SK-N-SH (cell line): ENCODE measurements at regions not wholly inside any gene's neighbourhood (a gene's known extent, or its start where the extent isn't known, plus 50 kb on each side); places are given as distances from the start of the nearest gene placed in this dataset.

ENCODE experiments used
- CTCF ChIA-PET: fragments of 300-600, 350-600 bp; formaldehyde crosslinking; extraction: SDS; loops from one replicate; lab custom pipeline; 2021; lab: Yijun Ruan, JAX
- POLR2A ChIA-PET: fragments of 350-600 bp; sonication (Branson Sonifier 250); formaldehyde crosslinking; extraction: SDS; loops from one replicate; lab custom pipeline; 2020; ENCODE audit warnings: antibody characterized with exemption, inconsistent platforms; lab: Yijun Ruan, JAX
- DNase-seq: peaks from one replicate; pipeline ENCODE4 v3.0.0; 2012
- H2AFZ ChIP-seq: fragments of 200-600 bp; sonication (generic); 2 replicates; pipeline ENCODE4 v1.8.1; 2016; ENCODE audit warnings: antibody characterized with exemption, mild to moderate bottlenecking, low read depth
- H3F3A ChIP-seq: fragments of 200-600 bp; sonication (generic); replicated peaks from 2 replicates; pipeline ENCODE3; 2016; ENCODE audit warnings: antibody characterized with exemption, mild to moderate bottlenecking; ENCODE audit not compliant: insufficient read depth
- H3K27ac ChIP-seq, 2 experiments: fragments of 200-500 bp in 1 of 2; fragments of 200-600 bp in 1 of 2; sonication (Bioruptor generic) in 1 of 2; sonication (generic), shearing (Covaris generic) in 1 of 2; 2 replicates each; pipeline versions ENCODE4 v1.5.1 to v1.6.1; 2014 to 2016; ENCODE audit warnings: low read depth in 2 of 2, inconsistent platforms in 1 of 2, low read length in 1 of 2, mild to moderate bottlenecking in 1 of 2, mixed read lengths in 1 of 2
- H3K27me3 ChIP-seq: fragments of 200-600 bp; sonication (generic), shearing (Covaris generic); 2 replicates; pipeline ENCODE4 v1.6.1; 2016; ENCODE audit warnings: mixed run types; ENCODE audit not compliant: insufficient read depth
- H3K36me3 ChIP-seq, 2 experiments: fragments of 200-500 bp in 1 of 2; fragments of 200-600 bp in 1 of 2; sonication (Bioruptor generic) in 1 of 2; sonication (generic) in 1 of 2; replicated peaks in 1 of 2; 2 replicates each; pipeline versions ENCODE3 to v1.5.1; 2014 to 2016; ENCODE audit warnings: low read length in 1 of 2, mild to moderate bottlenecking in 1 of 2; ENCODE audit not compliant: insufficient read depth in 2 of 2, control insufficient read depth in 1 of 2
- H3K4me1 ChIP-seq, 2 experiments: fragments of 200-500 bp in 1 of 2; fragments of 200-600 bp in 1 of 2; sonication (Bioruptor generic) in 1 of 2; sonication (generic), shearing (Covaris generic) in 1 of 2; 2 replicates each; pipeline versions ENCODE4 v1.5.1 to v1.6.1; 2014 to 2016; ENCODE audit warnings: low read depth in 1 of 2, low read length in 1 of 2, mixed run types in 1 of 2; ENCODE audit not compliant: insufficient read depth in 2 of 2, control insufficient read depth in 1 of 2
- H3K4me2 ChIP-seq: fragments of 200-600 bp; sonication (generic), shearing (Covaris generic); 2 replicates; pipeline ENCODE4 v1.6.1; 2017; ENCODE audit warnings: mixed run types
- H3K4me3 ChIP-seq, 2 experiments: fragments of 200-500 bp in 1 of 2; fragments of 200-600 bp in 1 of 2; sonication (Bioruptor generic) in 1 of 2; sonication (generic), shearing (Covaris generic) in 1 of 2; 2 replicates each; pipeline versions ENCODE4 v1.5.1 to v1.8.1; 2014 to 2016; ENCODE audit warnings: low read depth in 2 of 2, inconsistent platforms in 1 of 2, low read length in 1 of 2, mild to moderate bottlenecking in 1 of 2, mixed read lengths in 1 of 2, moderate library complexity in 1 of 2
- H3K79me2 ChIP-seq: fragments of 200-600 bp; sonication (generic); 2 replicates; pipeline ENCODE4 v1.8.1; 2017; ENCODE audit warnings: mild to moderate bottlenecking; ENCODE audit not compliant: insufficient read depth
- H3K9ac ChIP-seq: fragments of 200-600 bp; sonication (generic); 2 replicates; pipeline ENCODE4 v1.6.1; 2017; ENCODE audit warnings: mixed run types
- H3K9me2 ChIP-seq: fragments of 200-600 bp; sonication (generic); 2 replicates; pipeline ENCODE4 v1.6.1; 2017; ENCODE audit warnings: mixed run types
- H3K9me3 ChIP-seq: fragments of 200-600 bp; sonication (generic); 2 replicates; pipeline ENCODE4 v1.6.1; 2017; ENCODE audit warnings: mixed run types, mild to moderate bottlenecking, moderate library complexity
- H4K20me1 ChIP-seq: fragments of 200-600 bp; sonication (generic); 2 replicates; pipeline ENCODE4 v1.6.1; 2017; ENCODE audit warnings: mild to moderate bottlenecking, mixed run types; ENCODE audit not compliant: insufficient read depth
- CHD2 ChIP-seq: fragments of 150-350 bp; IDR thresholded peaks from 2 replicates; pipeline ENCODE4 v1.6.1; 2018; ENCODE audit warnings: low read length; ENCODE audit not compliant: partially characterized antibody
- ELF1 ChIP-seq: IDR thresholded peaks from 2 replicates; pipeline ENCODE4 v1.4.0; 2012
- EP300 ChIP-seq, 2 experiments: IDR thresholded peaks; 2 replicates each; pipeline versions ENCODE4 v1.4.0 to v1.6.1; 2012; ENCODE audit warnings: borderline replicate concordance in 1 of 2, low read depth in 1 of 2, low read length in 1 of 2
- FOXJ3 ChIP-seq: sonication (generic); formaldehyde crosslinking; IDR thresholded peaks from 2 replicates; pipeline ENCODE4 v1.5.1; 2020; ENCODE audit warnings: mild to moderate bottlenecking, missing genetic modification reagents
- GATA2 ChIP-seq: sonication (generic); formaldehyde crosslinking; IDR thresholded peaks from 2 replicates; pipeline ENCODE4 v1.5.0; 2020; ENCODE audit warnings: mild to moderate bottlenecking, missing genetic modification reagents
- MAX ChIP-seq: IDR thresholded peaks from 2 replicates; pipeline ENCODE4 v1.4.0; 2012; ENCODE audit warnings: low read depth
- MEF2A ChIP-seq: IDR thresholded peaks from 2 replicates; pipeline ENCODE4 v1.4.0; 2012; ENCODE audit warnings: low read depth, borderline replicate concordance
- NFIC ChIP-seq: IDR thresholded peaks from 2 replicates; pipeline ENCODE4 v1.4.0; 2012; ENCODE audit warnings: borderline replicate concordance
- PBX3 ChIP-seq: IDR thresholded peaks from 2 replicates; pipeline ENCODE4; 2012
- POLR2AphosphoS5 ChIP-seq: IDR thresholded peaks from 2 replicates; pipeline ENCODE4 v1.6.1; 2012; ENCODE audit warnings: low read depth, low read length
- RAD21 ChIP-seq: IDR thresholded peaks from 2 replicates; pipeline ENCODE4 v1.6.1; 2012; ENCODE audit warnings: mild to moderate bottlenecking, low read length
- RCOR1 ChIP-seq: fragments of 150-350 bp; IDR thresholded peaks from 2 replicates; pipeline ENCODE4 v1.6.1; 2017; ENCODE audit warnings: antibody characterized with exemption, low read length
- RXRA ChIP-seq: IDR thresholded peaks from 2 replicates; pipeline ENCODE4 v1.4.0; 2012; ENCODE audit warnings: low read depth, mild to moderate bottlenecking, borderline replicate concordance
- SIN3A ChIP-seq: IDR thresholded peaks from 2 replicates; pipeline ENCODE4 v1.6.1; 2012; ENCODE audit warnings: low read depth, mild to moderate bottlenecking, low read length, moderate library complexity, borderline replicate concordance
- SMC3 ChIP-seq: IDR thresholded peaks from 2 replicates; pipeline ENCODE4 v1.6.1; 2012; ENCODE audit warnings: low read depth, low read length, improper control_type of control experiment
- TAF1 ChIP-seq: IDR thresholded peaks from 2 replicates; pipeline ENCODE4 v1.6.1; 2012; ENCODE audit warnings: low read depth, mild to moderate bottlenecking, low read length, moderate library complexity, borderline replicate concordance
- TEAD4 ChIP-seq: IDR thresholded peaks from 2 replicates; pipeline ENCODE4 v1.4.0; 2012; ENCODE audit warnings: mild to moderate bottlenecking, borderline replicate concordance; ENCODE audit not compliant: insufficient read depth
- YY1 ChIP-seq: IDR thresholded peaks from 2 replicates; pipeline ENCODE4 v1.4.0; 2012; ENCODE audit warnings: low read depth, mild to moderate bottlenecking
- ZBTB33 ChIP-seq: IDR thresholded peaks from 2 replicates; pipeline ENCODE4 v1.4.0; 2012; ENCODE audit warnings: low read depth, borderline replicate concordance
- WGBS: methylation state at CpG from one replicate; pipeline ENCODE4 v1.1.6; 2017; ENCODE audit warnings: low lambda C conversion rate; 5-methylcytosine and 5-hydroxymethylcytosine counted together
- TF ChIP-seq, protein P1 (sequence below): fragments of 150-350 bp; IDR thresholded peaks from 2 replicates; pipeline ENCODE4 v1.6.1; 2017; ENCODE audit warnings: antibody characterized with exemption, low read length, low read depth, borderline replicate concordance
- TF ChIP-seq, protein P2 (sequence below): IDR thresholded peaks from 2 replicates; pipeline ENCODE4 v1.4.0; 2012; ENCODE audit warnings: low read depth, borderline replicate concordance

DNA sequence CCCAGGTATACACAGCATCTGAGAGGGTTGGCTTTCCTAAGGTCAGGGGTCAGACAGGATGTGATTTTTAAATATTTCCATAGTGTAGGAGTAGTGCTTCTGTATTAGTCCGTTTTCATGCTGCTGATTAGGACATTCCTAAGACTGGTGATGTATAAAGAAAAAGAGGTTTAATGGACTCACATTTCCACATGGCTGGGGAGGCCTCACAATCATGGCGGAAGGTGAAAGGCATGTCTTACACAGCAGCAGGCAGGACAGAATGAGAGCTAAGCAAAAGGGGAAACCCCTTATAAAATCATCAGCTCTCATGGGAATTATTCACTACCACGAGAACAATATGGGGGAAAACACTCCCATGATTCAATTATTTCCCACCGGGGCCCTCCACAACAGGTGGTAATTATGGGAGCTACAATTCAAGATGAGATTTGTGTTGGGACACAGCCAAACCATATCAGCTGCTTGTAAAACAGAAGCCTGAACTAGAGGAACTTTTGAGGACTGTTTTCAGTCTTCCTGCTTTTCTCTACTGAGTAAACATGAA is 91.0 kb upstream of the MEI4 start:
- H3K9ac ChIP-seq, result no peak overlapping the region
- no peaks in the 10 kb centered on the region for H3K9me2 ChIP-seq
- H3K36me3 ChIP-seq, result no peaks in the 10 kb centered on the region
- DNase-seq, result no peak
- no peaks in the 10 kb centered on the region for H3K9me3 ChIP-seq
- no peaks in the 10 kb centered on the region for H3F3A ChIP-seq
- TF ChIP-seq YY1 (no peak), NFIC (no peak), SIN3A (no peak), GATA2 (CRISPR knock-in tag) (no peak), CHD2 (no peak), RXRA (no peak), EP300 (IDR thresholded peaks at IDR 0.05; ENCODE audit: borderline replicate concordance in 1 of 2, low read depth in 1 of 2, low read length in 1 of 2) (no peak), TAF1 (no peak), PBX3 (no peak), POLR2AphosphoS5 (no peak), MAX (no peak)
- TF ChIP-seq, protein P1, sequence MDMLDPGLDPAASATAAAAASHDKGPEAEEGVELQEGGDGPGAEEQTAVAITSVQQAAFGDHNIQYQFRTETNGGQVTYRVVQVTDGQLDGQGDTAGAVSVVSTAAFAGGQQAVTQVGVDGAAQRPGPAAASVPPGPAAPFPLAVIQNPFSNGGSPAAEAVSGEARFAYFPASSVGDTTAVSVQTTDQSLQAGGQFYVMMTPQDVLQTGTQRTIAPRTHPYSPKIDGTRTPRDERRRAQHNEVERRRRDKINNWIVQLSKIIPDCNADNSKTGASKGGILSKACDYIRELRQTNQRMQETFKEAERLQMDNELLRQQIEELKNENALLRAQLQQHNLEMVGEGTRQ, result no peak
- H2AFZ ChIP-seq, result no peak overlapping the region
- WGBS, result 20% methylated on average over 4 of the region's 4 CpGs
- H4K20me1 ChIP-seq, result no peaks in the 10 kb centered on the region
- no peaks in the 10 kb centered on the region for H3K4me1 ChIP-seq
- POLR2A ChIA-PET, result no interaction called here
- no peak overlapping the region for H3K4me2 ChIP-seq
- no peak overlapping the region for H3K4me3 ChIP-seq
- no peaks in the 10 kb centered on the region; the same call in 1 of the 2 replicates for H3K27me3 ChIP-seq
- CTCF ChIA-PET, result interaction anchor here (0.5 kb wide), 1 partner anchor 427 kb away, joined by 3 read pairs; no protein-coding TSS in a partner anchor
- H3K79me2 ChIP-seq, result no peaks in the 10 kb centered on the region
- H3K27ac ChIP-seq, result no peak overlapping the region

DNA sequence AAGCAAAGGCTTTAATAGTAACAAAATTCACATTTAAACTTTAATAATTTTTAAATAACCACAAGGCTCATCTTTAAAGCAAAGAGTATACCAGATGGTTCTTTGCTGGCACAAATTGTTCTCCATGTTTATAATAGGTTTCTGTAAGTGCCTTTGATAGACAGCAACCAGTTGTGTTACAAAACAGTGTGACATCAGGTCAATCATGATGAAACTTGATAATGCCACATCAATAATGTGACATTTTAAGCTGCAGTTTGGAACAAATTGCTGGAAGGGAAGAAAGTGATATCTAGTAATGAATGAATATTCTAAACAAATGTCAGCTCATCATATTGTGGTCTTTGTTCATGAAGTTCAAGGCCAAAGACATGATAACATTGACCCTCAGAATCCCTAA is 87.5 kb upstream of the MEI4 start:
- Histone ChIP-seq H3K27me3 (no peaks in the 10 kb centered on the region; the same call in 1 of the 2 replicates), H3K9me2 (no peaks in the 10 kb centered on the region), H3K36me3 (no peaks in the 10 kb centered on the region), H3F3A (no peaks in the 10 kb centered on the region), H4K20me1 (no peaks in the 10 kb centered on the region), H3K27ac (no peak overlapping the region), H2AFZ (no peak overlapping the region), H3K4me3 (no peak overlapping the region), H3K4me1 (no peaks in the 10 kb centered on the region), H3K9me3 (no peaks in the 10 kb centered on the region), H3K9ac (no peak overlapping the region), H3K4me2 (no peak overlapping the region), H3K79me2 (no peaks in the 10 kb centered on the region)
- TF ChIP-seq SIN3A, result no peak
- no peak for TF ChIP-seq RCOR1
- no peak for TF ChIP-seq FOXJ3 (CRISPR knock-in tag)
- TF ChIP-seq ZBTB33, result no peak
- TF ChIP-seq, protein P1, result no peak
- TF ChIP-seq, protein P2, sequence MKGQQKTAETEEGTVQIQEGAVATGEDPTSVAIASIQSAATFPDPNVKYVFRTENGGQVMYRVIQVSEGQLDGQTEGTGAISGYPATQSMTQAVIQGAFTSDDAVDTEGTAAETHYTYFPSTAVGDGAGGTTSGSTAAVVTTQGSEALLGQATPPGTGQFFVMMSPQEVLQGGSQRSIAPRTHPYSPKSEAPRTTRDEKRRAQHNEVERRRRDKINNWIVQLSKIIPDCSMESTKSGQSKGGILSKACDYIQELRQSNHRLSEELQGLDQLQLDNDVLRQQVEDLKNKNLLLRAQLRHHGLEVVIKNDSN, result no peak
- TF ChIP-seq ELF1, result no peak
- TF ChIP-seq MEF2A, result no peak
- no peak for TF ChIP-seq MAX
- no peak for TF ChIP-seq NFIC
- no peak for TF ChIP-seq SMC3
- TF ChIP-seq RAD21, result no peak
- TF ChIP-seq POLR2AphosphoS5, result no peak
- TF ChIP-seq EP300 (IDR thresholded peaks at IDR 0.05; ENCODE audit: borderline replicate concordance in 1 of 2, low read depth in 1 of 2, low read length in 1 of 2), result no peak
- no peak for TF ChIP-seq TEAD4
- ChIA-PET POLR2A (no interaction called here), CTCF (no interaction called here)
- DNase-seq, result no peak
